Spleen (tissue), 7 donors: ENCODE measurements at regions not wholly inside any gene's neighbourhood (a gene's known extent, or its start where the extent isn't known, plus 50 kb on each side); places are given as distances from the start of the nearest gene placed in this dataset.

Source experiments
- POLR2A ChIP-seq, 3 donors: fragments of 450-650 bp; IDR thresholded peaks; one replicate each; pipeline ENCODE4 v1.5.1; 2017; ENCODE audit warnings: antibody characterized with exemption in 3 of 3, mild to moderate bottlenecking in 1 of 3
- TF ChIP-seq, protein P1 (sequence below), 11 experiments: fragments of 200-600 bp in 7 of 11; fragments of 450-650 bp in 4 of 11; sonication (generic) in 4 of 11; IDR thresholded peaks in 8 of 11; conservative IDR thresholded peaks in 3 of 11; 1 replicate in 7 of 11; 2 replicates in 4 of 11; pipeline versions ENCODE4 v1.4.0 to v1.8.0; 2016 to 2021; ENCODE audit warnings: antibody characterized with exemption in 11 of 11, inconsistent platforms in 4 of 11, mild to moderate bottlenecking in 1 of 11
- donor health status: DM: no; HTN: no; CAD: no; lungs with moderate emphysema.
- donor health status: DM: no; HTN: no; CAD: no.
- donor health status: DM: no; HTN: no; CAD: no.

DNA sequence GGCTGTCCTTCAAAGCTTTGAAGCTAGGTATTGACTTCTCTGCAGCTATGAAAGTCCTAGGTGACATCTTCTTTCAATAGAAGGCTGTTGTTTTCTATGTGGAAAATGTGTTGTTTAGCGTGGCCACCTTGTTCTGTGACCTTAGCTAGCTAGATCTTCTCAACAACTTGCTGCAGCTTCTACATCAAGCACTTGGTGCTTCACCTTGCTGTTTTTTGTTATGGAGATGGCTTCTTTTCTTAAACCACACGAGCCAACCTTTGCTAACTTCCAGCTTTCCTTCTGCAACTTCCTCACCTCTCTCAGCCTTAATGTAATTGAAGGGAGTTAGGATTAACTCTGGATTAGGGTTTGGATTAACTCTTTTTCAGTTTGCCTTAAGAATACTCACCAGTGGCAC lies 128.6 kb upstream of the MMS22L start:
- TF ChIP-seq, protein P1, sequence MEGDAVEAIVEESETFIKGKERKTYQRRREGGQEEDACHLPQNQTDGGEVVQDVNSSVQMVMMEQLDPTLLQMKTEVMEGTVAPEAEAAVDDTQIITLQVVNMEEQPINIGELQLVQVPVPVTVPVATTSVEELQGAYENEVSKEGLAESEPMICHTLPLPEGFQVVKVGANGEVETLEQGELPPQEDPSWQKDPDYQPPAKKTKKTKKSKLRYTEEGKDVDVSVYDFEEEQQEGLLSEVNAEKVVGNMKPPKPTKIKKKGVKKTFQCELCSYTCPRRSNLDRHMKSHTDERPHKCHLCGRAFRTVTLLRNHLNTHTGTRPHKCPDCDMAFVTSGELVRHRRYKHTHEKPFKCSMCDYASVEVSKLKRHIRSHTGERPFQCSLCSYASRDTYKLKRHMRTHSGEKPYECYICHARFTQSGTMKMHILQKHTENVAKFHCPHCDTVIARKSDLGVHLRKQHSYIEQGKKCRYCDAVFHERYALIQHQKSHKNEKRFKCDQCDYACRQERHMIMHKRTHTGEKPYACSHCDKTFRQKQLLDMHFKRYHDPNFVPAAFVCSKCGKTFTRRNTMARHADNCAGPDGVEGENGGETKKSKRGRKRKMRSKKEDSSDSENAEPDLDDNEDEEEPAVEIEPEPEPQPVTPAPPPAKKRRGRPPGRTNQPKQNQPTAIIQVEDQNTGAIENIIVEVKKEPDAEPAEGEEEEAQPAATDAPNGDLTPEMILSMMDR (IDR thresholded peaks at IDR 0.05 in 8 of 11, conservative IDR thresholded peaks at IDR 0.05 in 3 of 11) = no peak
- no peak for TF ChIP-seq POLR2A (IDR thresholded peaks at IDR 0.05)
